GM23338 (cell line): ENCODE measurements at regions not wholly inside any gene's neighbourhood (a gene's known extent, or its start where the extent isn't known, plus 50 kb on each side); places are given as distances from the start of the nearest gene placed in this dataset.

Source experiments
- POLR2AphosphoS5 ChIP-seq: IDR thresholded peaks from 2 replicates; pipeline ENCODE4 v1.6.1; 2016; ENCODE audit warnings: antibody characterized with exemption, low read depth
- ZNF331 ChIP-seq: fragments of 250-450 bp; sonication (Bioruptor Pico); IDR thresholded peaks from 2 replicates; pipeline ENCODE4 v1.5.0; 2020; ENCODE audit warnings: low read depth, mild to moderate bottlenecking, moderate library complexity

- TF ChIP-seq ZNF331 (CRISPR knock-in tag), result no peak
- no peak for TF ChIP-seq POLR2AphosphoS5
These were observed 196.0 kb downstream of the SPATA31D1 start for GRCh38 chr9:82184524-82184923.
